LNCaP clone FGC (cell line): ENCODE measurements at regions not wholly inside any gene's neighbourhood (a gene's known extent, or its start where the extent isn't known, plus 50 kb on each side); places are given as distances from the start of the nearest gene placed in this dataset.
A peak's percentile ranks its signal among the peaks of the same experiment; 100 is the strongest.
"Not testable (repeated sequence)": the region's sequence is repeated elsewhere in the genome, so short reads cannot be mapped to it uniquely, and the experiment has no call there.

Experiments used
- DNase-seq: peaks from one replicate; pipeline ENCODE4 v3.0.0-alpha.2; 2011; ENCODE audit warnings: low read depth
- H3K4me3 ChIP-seq: 2 replicates; pipeline ENCODE4 v1.5.1; 2011; ENCODE audit warnings: mild to moderate bottlenecking, low read depth, low read length, control low read depth
- CTCF ChIP-seq: IDR thresholded peaks from 2 replicates; pipeline ENCODE4 v1.5.1; 2012; ENCODE audit warnings: mild to moderate bottlenecking; ENCODE audit not compliant: control insufficient read depth, insufficient read depth; ENCODE audit errors: extremely low read depth

- no peak for DNase-seq
- TF ChIP-seq CTCF = no peak
- no peak overlapping the region for H3K4me3 ChIP-seq
These were observed 59.4 kb upstream of the PAX7 start for GRCh38 chr1:18571275-18571674.

GRCh38 chr1:18572022-18572880 lies 58.4 kb upstream of the PAX7 start:
- DNase-seq = no peak

GRCh38 chr1:18573170-18573569 lies 57.5 kb upstream of the PAX7 start:
- no peak overlapping the region for H3K4me3 ChIP-seq
- DNase-seq = no peak
- no peak for TF ChIP-seq CTCF

More at GRCh38 chr1:18572022-18572880, 58.4 kb upstream of the PAX7 start:
- no peak overlapping the region for H3K4me3 ChIP-seq
- TF ChIP-seq CTCF = no peak

- H3K4me3 ChIP-seq = no peak overlapping the region
- DNase-seq = no peak
- no peak for TF ChIP-seq CTCF
These were observed 55.9 kb upstream of the PAX7 start for GRCh38 chr1:18574754-18575153.

- TF ChIP-seq CTCF = peak; percentile 69
- no peak for DNase-seq
- no peak overlapping the region for H3K4me3 ChIP-seq
These were observed 55.0 kb upstream of the PAX7 start for GRCh38 chr1:18575620-18576019.

- DNase-seq = no peak
- no peak overlapping the region for H3K4me3 ChIP-seq
- no peak for TF ChIP-seq CTCF
These were observed 52.4 kb upstream of the PAX7 start for GRCh38 chr1:18578271-18578670.

- H3K4me3 ChIP-seq, DNase-seq: not testable (repeated sequence)
These were observed 51.4 kb upstream of the PAX7 start for GRCh38 chr1:18579267-18579666.
